ENCODE measurements at regions not wholly inside any gene's neighbourhood (a gene's known extent, or its start where the extent isn't known, plus 50 kb on each side); places are given as distances from the start of the nearest gene placed in this dataset.
A peak's percentile ranks its signal among the peaks of the same experiment; 100 is the strongest.

DNA sequence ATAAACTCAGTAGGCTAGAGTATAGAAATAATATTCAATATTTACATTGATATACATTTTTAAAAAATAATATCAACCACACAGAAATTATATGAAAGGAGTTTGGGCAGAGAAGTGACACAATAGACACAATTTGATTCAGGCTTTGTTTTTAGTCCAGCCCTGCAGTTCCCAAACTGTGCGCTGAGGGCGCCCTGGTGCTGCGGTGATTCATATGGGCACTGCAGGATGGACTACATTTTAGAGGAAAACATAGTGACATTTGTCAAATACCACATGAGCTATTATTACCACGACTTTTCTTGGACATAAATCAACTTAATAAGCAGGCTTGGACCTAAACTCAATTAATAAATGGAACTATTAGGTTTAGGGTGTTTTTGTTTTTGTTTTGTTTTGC, 364.3 kb upstream of the ID4 start:
- peak; percentile 8 for DNase-seq (ENCODE audit: low read depth)
- TF ChIP-seq, protein P1, sequence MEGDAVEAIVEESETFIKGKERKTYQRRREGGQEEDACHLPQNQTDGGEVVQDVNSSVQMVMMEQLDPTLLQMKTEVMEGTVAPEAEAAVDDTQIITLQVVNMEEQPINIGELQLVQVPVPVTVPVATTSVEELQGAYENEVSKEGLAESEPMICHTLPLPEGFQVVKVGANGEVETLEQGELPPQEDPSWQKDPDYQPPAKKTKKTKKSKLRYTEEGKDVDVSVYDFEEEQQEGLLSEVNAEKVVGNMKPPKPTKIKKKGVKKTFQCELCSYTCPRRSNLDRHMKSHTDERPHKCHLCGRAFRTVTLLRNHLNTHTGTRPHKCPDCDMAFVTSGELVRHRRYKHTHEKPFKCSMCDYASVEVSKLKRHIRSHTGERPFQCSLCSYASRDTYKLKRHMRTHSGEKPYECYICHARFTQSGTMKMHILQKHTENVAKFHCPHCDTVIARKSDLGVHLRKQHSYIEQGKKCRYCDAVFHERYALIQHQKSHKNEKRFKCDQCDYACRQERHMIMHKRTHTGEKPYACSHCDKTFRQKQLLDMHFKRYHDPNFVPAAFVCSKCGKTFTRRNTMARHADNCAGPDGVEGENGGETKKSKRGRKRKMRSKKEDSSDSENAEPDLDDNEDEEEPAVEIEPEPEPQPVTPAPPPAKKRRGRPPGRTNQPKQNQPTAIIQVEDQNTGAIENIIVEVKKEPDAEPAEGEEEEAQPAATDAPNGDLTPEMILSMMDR (conservative IDR thresholded peaks at IDR 0.05; ENCODE audit: control insufficient read depth, insufficient read depth, low read depth, low read length) = peak; percentile 40

DNA sequence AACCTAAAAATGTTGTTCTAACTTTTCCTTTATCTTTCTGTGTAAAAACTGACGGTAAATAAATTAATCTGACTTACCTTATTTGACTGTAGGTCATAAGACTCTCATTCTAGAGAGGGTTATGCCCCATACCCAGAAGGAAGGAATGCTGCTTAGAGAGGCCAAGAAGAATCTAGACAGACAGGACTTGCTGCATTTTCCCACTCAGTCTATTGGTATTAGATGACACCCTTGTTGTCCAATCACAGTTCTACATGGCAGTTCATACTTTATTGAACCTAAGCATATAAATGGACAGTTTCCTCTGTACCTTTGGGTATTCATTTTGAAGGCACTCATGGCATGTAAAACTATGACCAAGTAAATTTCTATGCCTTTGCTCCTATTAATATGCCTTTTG, 359.6 kb upstream of the ID4 start:
- H3K4me3 ChIP-seq (ENCODE audit: control insufficient read depth, low read depth, low read length) = no peak overlapping the region
- DNase-seq (ENCODE audit: low read depth) = no peak
- TF ChIP-seq, protein P1 (conservative IDR thresholded peaks at IDR 0.05; ENCODE audit: control insufficient read depth, insufficient read depth, low read depth, low read length) = no peak

More for the DNA sequence above, 364.3 kb upstream of the ID4 start:
- no peak overlapping the region for H3K4me3 ChIP-seq (ENCODE audit: control insufficient read depth, low read depth, low read length)

DNA sequence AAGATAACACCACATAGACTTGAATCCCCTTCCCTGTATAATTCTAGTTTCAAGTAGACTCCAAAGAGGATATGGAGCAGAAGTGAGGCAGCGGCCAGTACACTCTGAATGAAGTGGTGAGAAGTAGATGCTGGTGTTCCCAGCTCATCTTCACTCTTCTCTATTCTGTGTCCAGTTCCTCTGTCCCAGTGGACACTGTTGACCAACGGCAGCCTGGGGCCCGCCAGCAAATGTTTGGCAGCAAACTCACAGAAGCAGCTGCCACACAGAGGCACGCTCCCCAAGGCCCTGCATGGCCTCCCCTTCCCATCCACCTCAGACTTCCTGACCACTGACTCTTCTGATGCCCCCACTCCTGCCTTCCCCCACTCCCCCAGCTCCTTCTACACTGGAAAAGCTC, 358.9 kb upstream of the ID4 start:
- DNase-seq (ENCODE audit: low read depth) = no peak
- no peak overlapping the region for H3K4me3 ChIP-seq (ENCODE audit: control insufficient read depth, low read depth, low read length)
- TF ChIP-seq, protein P1 (conservative IDR thresholded peaks at IDR 0.05; ENCODE audit: control insufficient read depth, insufficient read depth, low read depth, low read length) = no peak

DNA sequence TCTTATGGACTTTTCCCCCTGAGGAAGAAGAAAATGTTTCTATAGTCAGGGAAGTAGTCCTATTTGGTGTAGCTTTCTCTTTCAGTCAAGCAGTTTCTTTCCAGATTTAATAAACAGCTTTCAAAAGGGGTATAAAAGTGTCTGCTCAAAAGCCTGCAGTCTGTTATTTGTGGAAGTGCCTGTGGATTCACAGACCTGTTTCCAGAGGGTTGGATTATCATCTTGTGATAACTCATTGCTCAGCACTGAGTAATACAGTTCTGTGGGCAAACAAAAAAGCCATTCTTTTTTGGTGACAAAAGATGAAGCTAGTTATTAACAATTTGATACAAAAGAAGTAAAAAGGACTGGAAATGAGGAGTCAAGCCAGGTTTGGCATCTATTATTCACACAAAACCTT, 358.2 kb upstream of the ID4 start:
- DNase-seq (ENCODE audit: low read depth) = peak; percentile 23
- no peak overlapping the region for H3K4me3 ChIP-seq (ENCODE audit: control insufficient read depth, low read depth, low read length)

DNA sequence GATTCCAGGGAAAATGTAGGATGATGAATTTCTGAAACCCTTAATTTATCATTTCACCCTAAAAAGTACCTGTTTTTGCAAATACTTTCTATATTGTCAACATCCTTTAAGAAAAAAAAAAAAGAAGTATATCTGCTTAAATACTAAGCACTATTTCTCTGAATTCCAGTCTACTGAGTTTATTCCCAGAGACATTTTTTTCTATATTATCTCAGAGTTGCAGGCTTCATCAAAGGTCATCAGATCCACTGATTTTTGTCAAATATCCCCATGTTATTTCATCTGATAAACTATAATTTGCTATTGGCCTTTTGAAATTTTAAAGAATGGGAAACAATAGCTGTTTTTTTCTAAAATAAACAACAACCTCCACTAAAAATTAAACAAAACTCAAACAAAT, 357.6 kb upstream of the ID4 start:
- no peak for DNase-seq (ENCODE audit: low read depth)
- H3K4me3 ChIP-seq (ENCODE audit: control insufficient read depth, low read depth, low read length) = no peak overlapping the region
- TF ChIP-seq, protein P1 (conservative IDR thresholded peaks at IDR 0.05; ENCODE audit: control insufficient read depth, insufficient read depth, low read depth, low read length) = no peak

More for the DNA sequence above, 358.2 kb upstream of the ID4 start:
- TF ChIP-seq, protein P1 (conservative IDR thresholded peaks at IDR 0.05; ENCODE audit: control insufficient read depth, insufficient read depth, low read depth, low read length) = no peak

DNA sequence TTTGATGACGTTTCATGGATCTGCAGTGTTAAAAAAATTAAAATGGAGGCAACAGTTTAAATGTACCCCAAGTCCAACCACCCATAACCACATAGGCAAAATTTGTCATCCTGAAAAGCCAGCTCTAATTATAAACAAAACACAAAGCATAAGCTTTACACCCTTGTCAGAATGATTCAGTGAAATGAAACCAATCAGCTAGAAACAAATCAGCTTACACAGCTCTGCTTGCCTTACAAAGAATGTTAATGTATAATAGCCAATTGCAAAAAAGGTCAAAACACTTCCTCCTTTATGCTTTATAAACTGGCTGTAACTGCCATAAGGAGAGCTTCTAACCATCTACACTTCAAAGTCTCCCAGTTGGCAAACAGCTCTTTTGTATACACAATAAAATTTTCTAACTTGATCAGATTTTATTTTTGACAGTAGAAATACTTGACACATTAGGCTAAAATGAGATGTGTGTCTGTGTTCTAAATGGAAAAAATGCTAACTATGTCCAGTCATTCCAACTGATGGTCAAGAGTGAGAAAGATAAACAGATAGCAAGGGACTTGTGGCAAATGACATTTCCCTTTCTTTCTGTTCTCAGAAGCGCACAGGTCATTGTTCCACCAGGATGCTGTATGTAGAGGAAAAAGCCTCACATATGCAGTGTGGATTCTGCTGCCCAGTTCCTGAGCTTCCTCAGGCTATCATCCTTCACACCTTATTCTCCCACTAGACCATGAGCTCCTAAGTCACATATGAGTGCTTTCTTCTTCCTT, 344.3 kb upstream of the ID4 start:
- H3K4me3 ChIP-seq (ENCODE audit: control insufficient read depth, low read depth, low read length) = no peak overlapping the region
- no peak for DNase-seq (ENCODE audit: low read depth)

More for the DNA sequence above, 344.3 kb upstream of the ID4 start:
- TF ChIP-seq, protein P1 (conservative IDR thresholded peaks at IDR 0.05; ENCODE audit: control insufficient read depth, insufficient read depth, low read depth, low read length) = no peak

Data from fibroblast of mammary gland (primary cell).